ENCODE measurements at regions not wholly inside any gene's neighbourhood (a gene's known extent, or its start where the extent isn't known, plus 50 kb on each side); places are given as distances from the start of the nearest gene placed in this dataset.
A peak's percentile ranks its signal among the peaks of the same experiment; 100 is the strongest.

- Histone ChIP-seq H3K4me1 (no peaks in the 10 kb centered on the region), H3K27ac (no peak overlapping the region), H3K27me3 (no peaks in the 10 kb centered on the region), H3K4me3 (no peak overlapping the region), H3K9me3 (no peaks in the 10 kb centered on the region), H3K36me3 (no peaks in the 10 kb centered on the region)
- intact Hi-C loops (cut with DNase I) = no loop called here
- DNase-seq (no peak), ATAC-seq (no peak)
- no peak for TF ChIP-seq CTCF (IDR thresholded peaks at IDR 0.05)
These were observed 690.8 kb downstream of the INHBA start for GRCh38 chr7:41012041-41012440.

- ATAC-seq = no peak
These were observed 691.9 kb downstream of the INHBA start for GRCh38 chr7:41010967-41011366.

GRCh38 chr7:41010418-41010817, 692.5 kb downstream of the INHBA start:
- Histone ChIP-seq H3K4me3 (no peak overlapping the region), H3K9me3 (no peaks in the 10 kb centered on the region), H3K27ac (no peak overlapping the region), H3K27me3 (no peaks in the 10 kb centered on the region), H3K4me1 (no peaks in the 10 kb centered on the region), H3K36me3 (no peaks in the 10 kb centered on the region)
- ATAC-seq = peak; percentile 91
- DNase-seq = no peak
- no peak for TF ChIP-seq CTCF (IDR thresholded peaks at IDR 0.05)
- intact Hi-C loops (cut with DNase I) = no loop called here

More at GRCh38 chr7:41010967-41011366, 691.9 kb downstream of the INHBA start:
- Histone ChIP-seq H3K4me3 (no peak overlapping the region), H3K27ac (no peak overlapping the region), H3K4me1 (no peaks in the 10 kb centered on the region), H3K36me3 (no peaks in the 10 kb centered on the region), H3K27me3 (no peaks in the 10 kb centered on the region), H3K9me3 (no peaks in the 10 kb centered on the region)
- no peak for TF ChIP-seq CTCF (IDR thresholded peaks at IDR 0.05)
- intact Hi-C loops (cut with DNase I) = no loop called here
- no peak for DNase-seq

GRCh38 chr7:41007811-41008210, 695.1 kb downstream of the INHBA start:
- no peaks in the 10 kb centered on the region for H3K4me1 ChIP-seq
- intact Hi-C loops (cut with DNase I) = no loop called here
- H3K4me3 ChIP-seq = no peak overlapping the region
- no peak for TF ChIP-seq CTCF (IDR thresholded peaks at IDR 0.05)
- DNase-seq (no peak), ATAC-seq (no peak)
- no peaks in the 10 kb centered on the region for H3K9me3 ChIP-seq
- H3K27ac ChIP-seq = no peak overlapping the region
- H3K36me3 ChIP-seq = no peaks in the 10 kb centered on the region
- H3K27me3 ChIP-seq = no peaks in the 10 kb centered on the region

- no peaks in the 10 kb centered on the region for H3K36me3 ChIP-seq
- TF ChIP-seq CTCF (IDR thresholded peaks at IDR 0.05) = no peak
- no peaks in the 10 kb centered on the region for H3K27me3 ChIP-seq
- H3K4me3 ChIP-seq = no peak overlapping the region
- ATAC-seq = peak; percentile 27
- no peaks in the 10 kb centered on the region for H3K9me3 ChIP-seq
- intact Hi-C loops (cut with DNase I) = no loop called here
- DNase-seq = no peak
- no peak overlapping the region for H3K27ac ChIP-seq
- H3K4me1 ChIP-seq = no peaks in the 10 kb centered on the region
These were observed 695.5 kb downstream of the INHBA start for GRCh38 chr7:41007351-41007751.

- DNase-seq (no peak), ATAC-seq (no peak)
- no peak overlapping the region for H3K4me3 ChIP-seq
- H3K27me3 ChIP-seq = no peaks in the 10 kb centered on the region
- H3K27ac ChIP-seq = no peak overlapping the region
- intact Hi-C loops (cut with DNase I) = no loop called here
- TF ChIP-seq CTCF (IDR thresholded peaks at IDR 0.05) = no peak
- H3K36me3 ChIP-seq = no peaks in the 10 kb centered on the region
- H3K9me3 ChIP-seq = no peaks in the 10 kb centered on the region
- no peaks in the 10 kb centered on the region for H3K4me1 ChIP-seq
These were observed 696.4 kb downstream of the INHBA start for GRCh38 chr7:41006306-41006995.
